HG03457 (cell line): ENCODE measurements at regions not wholly inside any gene's neighbourhood (a gene's known extent, or its start where the extent isn't known, plus 50 kb on each side); places are given as distances from the start of the nearest gene placed in this dataset.
A peak's percentile ranks its signal among the peaks of the same experiment; 100 is the strongest.

Experiments used
- ATAC-seq: cut with Tn5 transposase; IDR thresholded peaks from one replicate; pipeline ENCODE4 v1.9.1; 2021; ENCODE audit warnings: moderate number of reproducible peaks; ENCODE audit not compliant: unreplicated experiment

GRCh38 chr12:98372340-98373024 lies 142.9 kb upstream of the TMPO start:
- ATAC-seq, result no peak

GRCh38 chr12:98373025-98373554 lies 142.3 kb upstream of the TMPO start:
- no peak for ATAC-seq

DNA sequence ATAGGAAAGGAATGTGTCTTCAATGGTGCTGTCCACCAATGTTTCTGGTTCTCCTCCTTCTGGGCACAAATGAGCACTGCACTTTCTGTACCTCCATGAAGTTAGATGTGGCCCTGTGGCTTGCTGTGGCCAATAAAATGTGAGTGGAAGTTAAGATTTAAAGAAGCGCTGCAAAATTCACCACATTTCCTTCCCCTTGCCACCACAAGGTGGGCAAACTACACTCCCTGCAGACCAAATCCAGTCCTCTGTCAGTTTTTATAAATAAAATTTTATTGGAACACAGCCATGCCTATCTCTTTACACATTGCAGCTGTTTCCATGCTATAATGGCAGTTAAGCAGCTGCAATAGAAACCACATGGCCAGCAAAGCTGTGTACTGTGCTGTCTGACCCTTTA lies 141.4 kb upstream of the TMPO start:
- ATAC-seq, result no peak

DNA sequence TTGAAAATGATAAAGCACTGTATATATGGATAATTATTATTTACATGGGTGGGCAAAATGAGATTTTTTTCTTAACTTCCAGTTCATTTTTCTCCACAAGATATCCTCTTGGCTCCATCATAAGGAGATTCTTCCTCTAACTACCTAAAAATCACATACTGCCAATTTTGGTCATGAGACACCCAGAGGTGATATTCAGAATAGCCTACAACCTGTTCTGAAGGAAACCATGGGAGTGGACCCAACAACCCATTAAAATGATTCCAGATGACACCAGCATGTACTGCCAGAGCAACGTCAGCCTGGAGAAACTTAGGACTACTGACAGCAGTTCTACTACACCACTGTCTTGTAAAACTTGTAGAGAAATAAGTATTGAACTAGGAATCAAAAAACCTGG lies 136.3 kb upstream of the TMPO start:
- ATAC-seq, result no peak

- no peak for ATAC-seq
Observed at GRCh38 chr12:98385641-98386040, 129.7 kb upstream of the TMPO start.

- ATAC-seq, result no peak
Observed at GRCh38 chr12:98387444-98387843, 127.9 kb upstream of the TMPO start.

DNA sequence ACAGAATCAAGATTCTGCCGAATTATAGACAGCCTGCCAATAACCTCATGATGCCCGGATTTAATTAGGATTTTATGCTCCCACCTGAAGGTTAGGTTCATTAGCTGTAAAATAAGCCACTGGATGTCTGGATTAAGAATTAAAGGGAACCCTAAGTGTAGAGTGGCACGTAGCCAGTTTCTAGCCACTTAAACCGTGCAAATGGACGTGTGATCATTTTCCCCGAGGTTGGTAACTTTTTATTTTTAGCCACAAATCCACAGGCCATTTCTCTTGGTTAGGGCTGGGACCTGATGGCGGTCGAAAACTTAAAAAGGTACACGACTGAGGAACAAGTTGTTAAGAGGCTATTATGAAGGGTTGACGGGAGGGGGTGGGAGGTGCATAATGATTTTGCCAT lies 127.3 kb upstream of the TMPO start:
- ATAC-seq, result no peak

DNA sequence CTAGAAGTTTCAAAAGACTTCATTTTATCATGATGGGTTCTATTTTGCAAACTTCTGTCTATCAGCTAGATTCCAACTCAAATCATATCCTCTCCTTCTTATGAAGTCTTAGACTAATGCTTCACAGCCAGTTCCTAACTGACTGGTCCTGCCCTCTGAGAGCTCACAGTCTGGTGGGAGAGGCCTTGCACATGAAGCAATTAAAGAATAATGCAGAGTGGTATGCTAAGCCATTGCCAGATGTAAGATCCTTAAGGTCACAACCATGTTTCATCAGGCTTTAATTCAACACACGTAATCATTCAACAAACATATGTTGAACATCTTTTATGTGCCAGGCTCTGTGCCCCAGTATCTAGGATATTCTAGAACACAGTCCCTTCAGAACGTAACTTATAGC lies 125.8 kb upstream of the TMPO start:
- ATAC-seq, result no peak

DNA sequence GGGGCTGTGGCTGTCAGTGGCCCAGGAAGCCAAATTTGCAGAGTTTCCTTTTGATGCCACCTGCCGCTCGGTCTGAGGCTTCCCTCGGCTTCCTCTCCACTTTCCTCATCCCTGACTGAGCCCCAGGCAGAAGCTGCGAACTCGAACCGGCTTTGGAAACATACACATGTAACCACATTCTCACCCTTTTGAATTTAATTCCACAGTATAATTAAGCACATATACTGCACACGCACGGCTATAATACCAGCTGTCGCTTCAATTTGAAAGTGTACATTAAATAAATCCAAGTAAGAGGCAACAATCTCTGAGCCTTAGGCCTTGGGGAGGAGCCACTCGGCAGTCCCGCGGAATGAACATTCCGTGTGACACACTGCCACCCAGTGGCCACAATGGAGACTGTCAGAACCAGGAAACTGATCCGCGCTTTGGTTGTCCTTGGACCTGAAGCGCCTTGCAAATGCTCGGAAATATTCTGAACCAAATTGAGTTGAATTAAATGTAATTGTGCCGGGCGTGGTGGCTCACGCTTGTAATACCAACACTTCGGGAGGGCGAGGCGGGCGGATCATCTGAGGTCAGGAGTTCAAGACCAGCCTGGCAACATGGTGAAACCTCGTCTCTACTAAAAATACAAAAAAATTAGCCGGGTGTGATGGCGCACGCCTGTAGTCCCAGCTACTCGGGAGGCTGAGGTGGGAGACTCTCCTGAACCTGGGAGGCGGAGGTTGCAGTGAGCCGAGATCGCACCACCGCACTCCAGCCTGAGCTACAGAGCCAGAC lies 117.9 kb upstream of the TMPO start:
- ATAC-seq, result peak; percentile 81

DNA sequence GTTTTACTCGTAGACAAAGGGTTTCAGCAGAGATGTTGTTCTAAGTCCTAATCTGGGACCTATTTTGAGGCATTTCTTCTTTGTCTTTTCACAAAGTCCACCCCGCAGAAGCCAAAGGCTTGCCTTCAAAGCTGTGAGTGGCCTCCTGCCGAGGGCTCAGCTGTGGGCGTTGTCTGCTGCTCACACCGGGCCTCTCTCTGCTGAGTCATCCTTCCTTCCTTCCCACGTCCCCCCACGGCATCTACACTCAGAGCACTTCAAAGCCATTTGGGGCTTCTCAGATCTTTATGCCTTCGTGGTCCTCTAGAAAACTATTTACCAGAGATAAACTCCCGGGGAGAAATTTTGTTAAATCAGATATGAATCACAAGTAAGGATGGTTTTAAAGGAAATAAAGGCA lies 115.9 kb upstream of the TMPO start:
- peak; percentile 36 for ATAC-seq

GRCh38 chr12:98401427-98401826 lies 114.0 kb upstream of the TMPO start:
- peak; percentile 41 for ATAC-seq

GRCh38 chr12:98402091-98402490 lies 113.3 kb upstream of the TMPO start:
- no peak for ATAC-seq

DNA sequence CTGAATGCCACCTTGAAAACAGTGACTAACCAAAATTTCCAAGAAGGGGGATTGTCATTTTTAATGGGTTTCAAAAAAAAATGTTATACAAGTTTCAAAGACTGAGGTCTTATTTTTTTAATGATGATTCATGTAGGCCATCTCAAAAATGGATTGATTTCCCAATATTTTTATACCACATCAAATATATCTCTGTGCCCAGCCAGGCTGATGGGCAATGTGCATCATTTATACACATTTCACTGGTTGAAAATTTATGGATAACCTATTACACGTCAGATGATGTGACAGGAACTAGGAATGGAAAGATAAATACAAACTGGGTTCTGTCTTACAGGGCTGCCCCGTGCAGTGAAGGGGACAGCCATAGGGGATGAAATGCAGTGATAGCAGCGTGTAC lies 112.7 kb upstream of the TMPO start:
- ATAC-seq, result no peak

DNA sequence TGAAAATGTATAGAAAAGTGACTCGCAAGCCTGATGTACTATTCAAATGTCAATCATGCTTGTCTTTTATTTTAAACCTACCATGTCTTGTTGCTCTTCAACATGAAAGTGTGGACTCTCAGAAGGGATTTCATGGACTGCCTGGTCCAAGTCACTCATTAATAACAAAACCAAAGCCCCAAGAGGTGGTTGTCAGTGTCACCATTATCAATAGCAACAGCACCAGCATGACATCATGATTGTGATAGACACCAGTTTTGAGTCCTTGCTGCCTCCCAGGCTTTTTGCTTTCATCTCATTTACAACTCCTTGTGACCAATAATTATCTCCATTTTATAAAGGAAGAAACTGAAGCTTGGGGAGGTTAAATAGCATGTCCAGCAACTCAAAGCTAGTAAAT lies 112.0 kb upstream of the TMPO start:
- ATAC-seq, result peak; percentile 38

GRCh38 chr12:98403936-98404335 lies 111.5 kb upstream of the TMPO start:
- no peak for ATAC-seq

DNA sequence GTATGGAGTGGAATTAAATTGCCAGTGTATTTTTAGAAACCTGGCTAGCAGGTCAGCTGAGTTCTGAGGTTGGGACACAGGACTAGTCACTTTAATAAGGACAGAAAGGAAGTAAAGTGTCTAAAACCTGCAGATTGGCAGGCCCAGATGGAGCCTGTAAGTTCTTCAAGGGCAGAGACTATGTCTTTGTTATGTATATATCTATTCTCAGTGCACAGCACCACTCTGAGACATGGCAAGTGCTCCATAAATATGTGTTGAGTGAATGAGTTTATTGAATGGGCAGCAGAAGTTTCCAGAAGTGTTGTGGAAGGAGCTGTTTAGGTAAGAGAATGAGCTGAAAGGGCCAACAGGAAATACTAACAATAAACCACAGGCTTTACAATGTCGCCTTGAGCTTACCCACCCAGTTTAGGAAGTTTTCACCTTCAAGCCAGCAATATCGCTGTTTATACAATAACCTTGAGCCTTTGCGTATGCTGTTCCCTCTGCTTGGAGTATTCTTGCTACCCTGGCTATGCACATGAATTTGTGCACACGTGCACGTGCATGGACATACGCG lies 109.5 kb upstream of the TMPO start:
- no peak for ATAC-seq

- no peak for ATAC-seq
Observed at GRCh38 chr12:98406378-98406777, 109.0 kb upstream of the TMPO start.

DNA sequence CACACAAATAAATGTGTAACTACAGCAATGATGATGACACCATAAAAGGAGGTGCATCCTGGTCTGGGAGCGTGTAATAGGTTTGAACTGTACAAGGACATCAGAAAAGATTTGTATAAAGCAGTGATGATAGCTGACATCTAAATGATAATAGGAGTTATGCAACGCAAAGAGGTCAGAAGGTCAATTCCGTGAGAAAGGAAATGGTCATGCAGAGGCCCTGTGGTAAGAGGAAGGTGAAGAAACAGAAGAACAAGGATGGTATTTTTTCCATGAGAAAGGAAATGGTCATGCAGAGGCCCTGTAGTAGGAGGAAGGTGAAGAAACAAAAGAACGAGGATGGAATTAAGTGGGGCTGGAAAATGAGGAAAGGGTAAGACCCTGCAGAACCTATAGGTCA lies 106.7 kb upstream of the TMPO start:
- ATAC-seq, result no peak

GRCh38 chr12:98409548-98409947 lies 105.8 kb upstream of the TMPO start:
- ATAC-seq, result no peak

DNA sequence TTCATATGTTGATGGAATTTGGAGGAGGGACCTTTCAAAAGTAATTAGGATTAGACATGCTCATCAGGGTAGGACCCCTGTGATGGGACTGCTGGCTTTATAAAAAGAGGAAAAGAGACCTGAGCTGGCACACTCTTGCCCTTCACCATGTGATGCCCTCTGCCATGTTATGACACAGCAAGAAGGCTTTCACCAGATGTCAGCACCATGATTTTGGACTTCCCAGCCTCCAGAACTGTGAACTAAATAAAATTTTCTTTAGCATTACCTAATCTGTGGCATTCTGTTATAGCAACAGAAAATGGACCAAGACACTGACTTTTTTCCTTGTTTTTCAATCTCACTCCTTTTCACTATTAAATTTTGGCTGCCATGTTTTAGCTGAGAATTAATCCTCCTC lies 105.0 kb upstream of the TMPO start:
- ATAC-seq, result no peak

DNA sequence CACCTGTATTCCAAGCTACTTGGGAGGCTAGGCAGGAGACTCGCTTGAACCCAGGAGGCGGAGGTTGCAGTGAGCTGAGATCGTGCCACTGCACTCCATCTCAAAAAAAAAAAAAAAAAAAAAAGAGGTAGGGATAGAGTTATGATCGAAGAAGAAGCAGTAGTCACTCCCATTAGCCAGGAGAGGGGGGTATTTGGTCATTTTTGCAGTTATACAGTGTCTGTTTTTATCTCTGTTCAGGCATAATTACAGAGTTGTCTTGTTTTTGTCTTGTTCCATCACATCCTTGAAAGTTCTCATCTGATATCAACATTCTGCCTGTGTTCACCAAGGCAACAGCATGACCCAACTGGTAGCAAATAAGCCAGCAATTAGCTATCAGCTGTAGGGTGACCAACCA lies 98.5 kb upstream of the TMPO start:
- ATAC-seq, result no peak

DNA sequence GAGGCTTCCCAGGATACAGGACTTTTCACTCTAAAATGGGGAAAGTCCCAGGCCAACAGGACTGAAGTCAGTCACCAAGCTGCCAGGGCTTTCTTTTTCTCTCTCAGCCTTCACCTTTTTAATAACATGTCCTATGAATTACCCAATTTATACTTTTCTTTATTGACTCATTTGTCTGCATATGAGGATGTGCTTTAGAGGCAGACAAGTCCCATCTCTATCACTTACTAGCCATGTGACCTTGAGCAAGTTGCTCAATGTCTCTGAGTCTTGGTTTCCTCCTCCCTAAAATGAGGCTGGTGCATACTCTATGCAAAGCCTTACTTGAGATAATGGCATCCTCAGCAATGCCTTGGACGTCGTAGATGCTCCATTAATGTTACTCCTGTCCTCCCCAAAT lies 98.1 kb upstream of the TMPO start:
- ATAC-seq, result no peak
